ENCODE measurements at regions not wholly inside any gene's neighbourhood (a gene's known extent, or its start where the extent isn't known, plus 50 kb on each side); places are given as distances from the start of the nearest gene placed in this dataset.

DNA sequence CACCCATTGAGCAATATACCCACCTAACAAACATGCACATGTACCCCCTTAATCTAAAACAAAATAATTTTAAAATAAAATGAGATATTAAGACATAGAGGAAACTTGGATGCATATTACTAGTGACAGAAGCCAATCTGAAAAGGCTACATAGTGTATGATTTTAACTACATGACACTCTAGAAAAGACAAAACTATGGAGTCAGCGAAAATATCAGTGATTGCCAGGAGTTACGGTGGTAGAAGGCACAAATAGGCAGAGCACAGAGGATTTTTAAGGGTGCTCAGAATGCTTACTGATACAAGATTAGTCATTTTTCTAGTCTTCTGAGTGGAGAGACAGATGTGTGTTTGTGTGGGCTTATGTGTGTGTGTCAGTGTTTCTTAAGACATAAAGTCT, 656.6 kb downstream of the NR4A2 start:
- Mint-ChIP-seq H3K36me3 (no peaks in the 10 kb centered on the region), H3K4me1 (no peaks in the 10 kb centered on the region), H3K27ac (no peak overlapping the region), H3K27me3 (ENCODE audit: low read depth in 2 of 2) (no peaks in the 10 kb centered on the region), H3K4me3 (no peak overlapping the region), H3K9me3 (peaks cover 4 to 20% of the 10 kb centered on the region in 2 donors)
- ATAC-seq: no peak
- H3K27ac ChIP-seq (ENCODE audit: low read length): no peak overlapping the region
- TF ChIP-seq, protein P1, sequence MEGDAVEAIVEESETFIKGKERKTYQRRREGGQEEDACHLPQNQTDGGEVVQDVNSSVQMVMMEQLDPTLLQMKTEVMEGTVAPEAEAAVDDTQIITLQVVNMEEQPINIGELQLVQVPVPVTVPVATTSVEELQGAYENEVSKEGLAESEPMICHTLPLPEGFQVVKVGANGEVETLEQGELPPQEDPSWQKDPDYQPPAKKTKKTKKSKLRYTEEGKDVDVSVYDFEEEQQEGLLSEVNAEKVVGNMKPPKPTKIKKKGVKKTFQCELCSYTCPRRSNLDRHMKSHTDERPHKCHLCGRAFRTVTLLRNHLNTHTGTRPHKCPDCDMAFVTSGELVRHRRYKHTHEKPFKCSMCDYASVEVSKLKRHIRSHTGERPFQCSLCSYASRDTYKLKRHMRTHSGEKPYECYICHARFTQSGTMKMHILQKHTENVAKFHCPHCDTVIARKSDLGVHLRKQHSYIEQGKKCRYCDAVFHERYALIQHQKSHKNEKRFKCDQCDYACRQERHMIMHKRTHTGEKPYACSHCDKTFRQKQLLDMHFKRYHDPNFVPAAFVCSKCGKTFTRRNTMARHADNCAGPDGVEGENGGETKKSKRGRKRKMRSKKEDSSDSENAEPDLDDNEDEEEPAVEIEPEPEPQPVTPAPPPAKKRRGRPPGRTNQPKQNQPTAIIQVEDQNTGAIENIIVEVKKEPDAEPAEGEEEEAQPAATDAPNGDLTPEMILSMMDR (IDR thresholded peaks at IDR 0.05): no peak
- H3K4me1 ChIP-seq (ENCODE audit: control insufficient read depth, insufficient read depth, low read length): no peaks in the 10 kb centered on the region
- intact Hi-C loops (cut with micrococcal nuclease): no loop called here
- H3K4me3 ChIP-seq (ENCODE audit: low read length): no peak overlapping the region
- 94% methylated on average over 2 of the region's 2 CpGs for WGBS (ENCODE audit: insufficient coverage)
- H3K9me3 ChIP-seq (ENCODE audit: control insufficient read depth, insufficient read depth, low read length): no peaks in the 10 kb centered on the region
- DNase-seq: no peak
- no peaks in the 10 kb centered on the region for H3K36me3 ChIP-seq (ENCODE audit: control insufficient read depth, insufficient read depth, low read length)
- H3K27me3 ChIP-seq (ENCODE audit: control insufficient read depth, insufficient read depth, low read length): no peaks in the 10 kb centered on the region

DNA sequence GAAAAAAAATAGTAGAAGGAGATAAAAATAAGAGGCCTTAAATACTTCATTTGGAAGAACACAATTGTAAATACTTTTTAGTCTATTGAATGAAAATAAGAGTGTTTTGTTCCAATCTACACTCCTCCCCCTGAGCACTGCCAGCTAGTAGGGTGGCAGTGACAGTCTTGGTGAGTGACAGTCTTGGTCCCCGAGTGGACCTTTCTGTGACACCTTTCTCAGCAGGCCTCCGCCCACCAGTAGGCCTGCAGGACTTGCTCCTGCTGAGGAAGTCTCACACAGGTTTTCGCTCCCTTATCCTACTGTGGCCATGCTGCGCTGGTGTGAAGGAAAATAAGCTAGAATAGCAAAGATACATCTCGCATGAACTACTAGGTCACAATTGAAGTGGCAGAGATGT, 666.8 kb downstream of the NR4A2 start:
- no peaks in the 10 kb centered on the region for H3K4me1 ChIP-seq (ENCODE audit: control insufficient read depth, insufficient read depth, low read length)
- TF ChIP-seq, protein P1 (IDR thresholded peaks at IDR 0.05): no peak
- Mint-ChIP-seq H3K27ac (no peak overlapping the region), H3K36me3 (no peaks in the 10 kb centered on the region), H3K4me3 (no peak overlapping the region), H3K4me1 (no peaks in the 10 kb centered on the region), H3K27me3 (ENCODE audit: low read depth in 2 of 2) (no peaks in the 10 kb centered on the region), H3K9me3 (peaks cover 7 to 11% of the 10 kb centered on the region in 2 donors)
- H3K36me3 ChIP-seq (ENCODE audit: control insufficient read depth, insufficient read depth, low read length): no peaks in the 10 kb centered on the region
- ATAC-seq (no peak), DNase-seq (no peak)
- no peaks in the 10 kb centered on the region for H3K27me3 ChIP-seq (ENCODE audit: control insufficient read depth, insufficient read depth, low read length)
- no peaks in the 10 kb centered on the region for H3K9me3 ChIP-seq (ENCODE audit: control insufficient read depth, insufficient read depth, low read length)
- H3K4me3 ChIP-seq (ENCODE audit: low read length): no peak overlapping the region
- WGBS (ENCODE audit: insufficient coverage): 86% methylated on average over 5 of the region's 5 CpGs
- no peak overlapping the region for H3K27ac ChIP-seq (ENCODE audit: low read length)
- intact Hi-C loops (cut with micrococcal nuclease): no loop called here

DNA sequence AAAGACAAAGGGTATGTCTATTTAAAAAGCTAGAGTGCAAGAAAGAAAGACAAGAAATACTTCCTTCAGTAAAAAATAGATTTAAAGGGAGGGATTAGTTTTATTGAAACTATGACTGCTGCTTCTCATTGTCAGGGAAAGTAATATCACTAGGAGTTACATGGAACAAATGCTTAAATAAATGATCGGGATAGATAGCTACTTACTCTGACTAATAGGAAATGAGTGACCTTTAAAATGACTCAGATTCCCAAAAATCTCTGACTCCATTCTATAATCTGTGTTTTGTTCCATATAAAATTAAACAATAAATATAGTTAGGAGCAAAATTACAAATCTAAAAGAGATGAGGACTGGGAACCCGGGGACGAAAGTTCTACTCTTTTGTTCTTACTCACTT, 669.3 kb downstream of the NR4A2 start:
- Histone ChIP-seq H3K27me3 (ENCODE audit: control insufficient read depth, insufficient read depth, low read length) (no peaks in the 10 kb centered on the region), H3K36me3 (ENCODE audit: control insufficient read depth, insufficient read depth, low read length) (no peaks in the 10 kb centered on the region), H3K4me1 (ENCODE audit: control insufficient read depth, insufficient read depth, low read length) (no peaks in the 10 kb centered on the region), H3K4me3 (ENCODE audit: low read length) (no peak overlapping the region), H3K27ac (ENCODE audit: low read length) (no peak overlapping the region), H3K9me3 (ENCODE audit: control insufficient read depth, insufficient read depth, low read length) (no peaks in the 10 kb centered on the region)
- 100% methylated on average over 2 of the region's 3 CpGs for WGBS (ENCODE audit: insufficient coverage)
- Mint-ChIP-seq H3K27ac (no peak overlapping the region), H3K36me3 (no peaks in the 10 kb centered on the region), H3K4me3 (no peak overlapping the region), H3K4me1 (no peaks in the 10 kb centered on the region), H3K27me3 (ENCODE audit: low read depth in 2 of 2) (no peaks in the 10 kb centered on the region), H3K9me3 (peaks cover 9 to 21% of the 10 kb centered on the region in 2 donors)
- intact Hi-C loops (cut with micrococcal nuclease): no loop called here
- no peak for ATAC-seq
- TF ChIP-seq, protein P1 (IDR thresholded peaks at IDR 0.05): no peak
- no peak for DNase-seq

DNA sequence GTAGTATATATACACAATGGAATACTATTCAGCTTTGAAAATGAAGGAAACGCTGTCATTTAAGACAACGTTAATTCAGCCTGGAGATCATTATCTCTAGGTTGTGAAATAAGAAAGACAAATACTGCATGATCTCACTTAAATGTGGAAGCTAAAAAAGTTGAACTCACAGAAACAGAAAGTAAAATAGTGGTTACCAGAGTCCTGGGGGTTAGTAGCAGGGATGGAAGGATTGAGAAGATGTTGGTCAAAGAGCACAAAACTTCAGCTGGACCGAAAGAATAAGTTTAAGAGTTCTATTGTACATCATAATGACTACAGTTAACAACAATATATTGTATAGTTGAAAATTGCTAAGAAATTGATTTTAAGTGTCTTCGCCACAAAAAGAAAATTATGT, 670.3 kb downstream of the NR4A2 start:
- DNase-seq (no peak), ATAC-seq (no peak)
- H3K27me3 Mint-ChIP-seq (ENCODE audit: low read depth in 2 of 2): no peaks in the 10 kb centered on the region
- H3K9me3 Mint-ChIP-seq: peaks cover 9 to 21% of the 10 kb centered on the region in 2 donors
- TF ChIP-seq, protein P1 (IDR thresholded peaks at IDR 0.05): no peak
- H3K36me3 ChIP-seq (ENCODE audit: control insufficient read depth, insufficient read depth, low read length): no peaks in the 10 kb centered on the region
- H3K4me3 ChIP-seq (ENCODE audit: low read length): no peak overlapping the region
- intact Hi-C loops (cut with micrococcal nuclease): no loop called here
- H3K27ac Mint-ChIP-seq: no peak overlapping the region
- H3K36me3 Mint-ChIP-seq: no peaks in the 10 kb centered on the region
- H3K4me3 Mint-ChIP-seq: no peak overlapping the region
- no peaks in the 10 kb centered on the region for H3K27me3 ChIP-seq (ENCODE audit: control insufficient read depth, insufficient read depth, low read length)
- H3K4me1 Mint-ChIP-seq: no peaks in the 10 kb centered on the region
- H3K4me1 ChIP-seq (ENCODE audit: control insufficient read depth, insufficient read depth, low read length): no peaks in the 10 kb centered on the region
- 90% methylated on average over 2 of the region's 4 CpGs for WGBS (ENCODE audit: insufficient coverage)
- no peaks in the 10 kb centered on the region for H3K9me3 ChIP-seq (ENCODE audit: control insufficient read depth, insufficient read depth, low read length)
- H3K27ac ChIP-seq (ENCODE audit: low read length): no peak overlapping the region

Measured in natural killer cell (primary cell).